B cell (primary cell): ENCODE measurements at regions not wholly inside any gene's neighbourhood (a gene's known extent, or its start where the extent isn't known, plus 50 kb on each side); places are given as distances from the start of the nearest gene placed in this dataset.

Source experiments
- CTCF ChIP-seq: fragments of 200-600 bp; IDR thresholded peaks from one replicate; pipeline ENCODE4 v1.8.0; 2022; ENCODE audit warnings: antibody characterized with exemption, mild to moderate bottlenecking
- EZH2 ChIP-seq: IDR thresholded peaks from 2 replicates; pipeline ENCODE4 v1.6.1; 2012; ENCODE audit warnings: borderline replicate concordance, low read depth, mild to moderate bottlenecking, moderate library complexity, low read length; ENCODE audit not compliant: insufficient read depth, poor library complexity, severe bottlenecking

GRCh38 chr13:60690604-60691003 is 293.6 kb downstream of the TDRD3 start:
- TF ChIP-seq CTCF (no peak), EZH2 (no peak)
